Rectal smooth muscle tissue (tissue), 1 donor: ENCODE measurements at regions not wholly inside any gene's neighbourhood (a gene's known extent, or its start where the extent isn't known, plus 50 kb on each side); places are given as distances from the start of the nearest gene placed in this dataset.
"Not testable (repeated sequence)": the region's sequence is repeated elsewhere in the genome, so short reads cannot be mapped to it uniquely, and the experiment has no call there.

Experiments used
- H3K27ac ChIP-seq: one replicate; pipeline ENCODE4 v1.7.0; 2013; ENCODE audit warnings: low read depth, low read length, inconsistent platforms
- H3K27me3 ChIP-seq: one replicate; pipeline ENCODE4 v1.7.0; 2013; ENCODE audit warnings: low read length; ENCODE audit not compliant: control insufficient read depth, insufficient read depth
- H3K36me3 ChIP-seq: one replicate; pipeline ENCODE4 v1.7.0; 2013; ENCODE audit warnings: low read length; ENCODE audit not compliant: control insufficient read depth, insufficient read depth
- H3K4me1 ChIP-seq: one replicate; pipeline ENCODE4 v1.7.0; 2013; ENCODE audit warnings: low read length; ENCODE audit not compliant: control insufficient read depth, insufficient read depth
- H3K4me3 ChIP-seq: one replicate; pipeline ENCODE4 v1.7.0; 2013; ENCODE audit warnings: low read length
- H3K9ac ChIP-seq: one replicate; pipeline ENCODE4 v1.7.0; 2013; ENCODE audit warnings: low read length

DNA sequence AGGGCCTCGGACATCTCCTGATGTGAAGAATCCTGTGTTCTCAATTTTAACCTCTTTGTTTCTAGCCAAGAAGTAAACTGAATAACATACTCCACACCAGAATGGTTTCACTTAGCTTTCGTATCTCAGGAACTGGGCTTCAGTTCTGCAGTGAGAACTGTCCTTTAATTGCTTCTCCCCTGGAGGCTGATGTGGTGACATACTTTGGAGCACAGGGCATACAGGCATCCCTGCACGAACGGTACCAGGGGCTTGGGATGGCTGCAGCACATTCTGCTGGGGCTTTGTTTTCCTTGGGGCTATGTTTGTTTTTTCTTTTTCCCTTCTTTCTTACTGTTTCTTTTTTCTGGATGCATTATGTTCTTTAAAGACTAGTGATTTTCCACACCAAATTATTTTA is 230.5 kb downstream of the TM9SF2 start:
- H3K36me3 ChIP-seq = no peaks in the 10 kb centered on the region
- no peaks in the 10 kb centered on the region for H3K4me1 ChIP-seq
- H3K27me3 ChIP-seq = no peaks in the 10 kb centered on the region
- H3K4me3 ChIP-seq = no peak overlapping the region
- H3K27ac ChIP-seq = no peak overlapping the region
- H3K9ac ChIP-seq = no peak overlapping the region

DNA sequence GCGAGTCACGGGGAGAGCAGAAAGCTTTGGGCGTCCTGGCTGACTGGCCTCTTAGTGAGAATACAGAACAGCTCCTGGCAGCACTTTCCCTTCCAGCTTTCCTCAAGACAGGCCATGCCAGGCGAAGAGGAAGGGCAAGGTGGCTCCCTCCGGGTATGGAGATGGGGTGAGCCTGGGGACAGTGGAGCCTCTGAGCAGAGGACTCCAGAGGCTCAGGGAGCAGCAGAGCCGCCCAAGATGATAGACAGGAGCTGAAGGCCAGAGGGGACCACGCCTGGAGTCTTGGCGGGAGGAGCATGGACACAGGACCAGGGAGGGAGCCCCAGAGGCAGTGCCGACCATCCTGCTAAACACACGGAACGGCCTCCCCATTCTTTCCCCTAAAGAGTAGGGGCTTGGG is 229.1 kb downstream of the TM9SF2 start:
- H3K27me3 ChIP-seq = no peaks in the 10 kb centered on the region
- H3K4me1 ChIP-seq = no peaks in the 10 kb centered on the region
- no peaks in the 10 kb centered on the region for H3K36me3 ChIP-seq
- H3K27ac ChIP-seq = no peak overlapping the region
- H3K9ac ChIP-seq = no peak overlapping the region
- no peak overlapping the region for H3K4me3 ChIP-seq

DNA sequence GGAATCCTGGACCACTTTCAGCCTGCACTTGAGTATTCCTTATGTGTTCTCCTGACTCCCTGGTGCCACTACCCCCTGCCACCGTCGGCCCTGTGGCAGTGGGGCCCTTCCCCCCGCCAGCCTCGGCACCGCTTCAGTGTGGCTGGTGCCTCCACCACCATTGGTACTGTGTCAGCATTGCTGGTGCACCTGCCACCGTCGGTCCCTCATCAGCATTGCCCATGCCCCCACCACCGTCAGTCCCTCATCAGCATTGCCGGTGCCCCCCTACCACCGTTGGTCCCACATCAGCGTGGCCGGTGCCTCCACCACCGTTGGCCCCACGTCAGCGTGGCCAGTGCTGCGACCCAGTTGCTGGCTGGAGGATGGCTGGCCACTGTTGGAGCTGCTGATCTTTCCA is 228.5 kb downstream of the TM9SF2 start:
- H3K4me3 ChIP-seq = no peak overlapping the region
- no peaks in the 10 kb centered on the region for H3K4me1 ChIP-seq
- H3K27ac ChIP-seq = no peak overlapping the region
- H3K27me3 ChIP-seq = no peaks in the 10 kb centered on the region
- no peaks in the 10 kb centered on the region for H3K36me3 ChIP-seq
- no peak overlapping the region for H3K9ac ChIP-seq

DNA sequence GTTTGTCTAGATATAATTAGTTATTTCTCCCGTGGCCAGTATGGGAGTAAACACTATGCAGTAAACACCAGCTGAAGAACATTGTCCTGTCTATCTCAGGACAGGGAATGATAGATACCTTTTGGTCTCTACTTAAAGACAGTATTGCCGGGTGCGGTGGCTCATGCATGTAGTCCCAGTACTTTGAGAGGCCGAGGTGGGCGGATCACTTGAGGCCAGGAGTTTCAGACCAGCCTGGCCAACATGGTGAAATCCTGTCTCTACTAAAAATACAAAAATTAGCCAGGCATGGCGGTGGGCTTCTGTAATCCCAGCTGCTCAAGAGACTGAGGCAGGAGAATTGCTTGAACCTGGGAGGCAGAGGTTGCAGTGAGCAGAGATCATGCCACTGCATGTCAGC is 226.4 kb downstream of the TM9SF2 start:
- not testable (repeated sequence) for H3K36me3 ChIP-seq, H3K27me3 ChIP-seq, H3K27ac ChIP-seq, H3K9ac ChIP-seq, H3K4me3 ChIP-seq, H3K4me1 ChIP-seq

DNA sequence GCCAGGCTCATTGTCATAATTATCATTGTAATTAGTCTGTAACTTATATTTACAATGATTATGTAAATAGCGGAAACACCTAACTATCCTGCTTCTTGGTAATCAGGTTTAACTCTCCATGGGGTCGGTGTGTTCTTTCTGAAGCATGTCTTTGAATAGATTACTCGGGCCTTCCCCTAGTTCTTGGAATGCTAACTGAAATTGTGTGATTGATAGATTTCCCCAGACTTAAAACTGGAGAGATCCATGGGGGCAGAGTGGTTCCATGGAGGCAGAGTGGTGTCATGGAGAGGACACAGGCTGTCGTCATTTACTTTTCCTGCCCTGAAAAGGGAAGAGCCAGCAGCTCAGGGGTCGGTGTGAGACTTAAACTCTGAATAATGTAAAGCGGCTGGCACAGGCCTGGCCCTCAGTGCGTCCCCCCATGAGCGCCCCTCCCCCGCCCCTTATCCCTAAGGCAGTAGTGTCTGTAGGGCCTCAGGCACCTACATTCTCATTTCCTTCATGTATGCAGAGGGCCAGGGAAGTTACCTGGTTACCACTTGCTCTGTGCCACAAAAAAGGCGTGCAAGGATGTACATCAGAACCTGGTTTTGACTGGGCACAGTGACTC is 225.1 kb downstream of the TM9SF2 start:
- H3K4me1 ChIP-seq = no peaks in the 10 kb centered on the region
- no peak overlapping the region for H3K9ac ChIP-seq
- H3K27ac ChIP-seq = no peak overlapping the region
- H3K36me3 ChIP-seq = no peaks in the 10 kb centered on the region
- H3K27me3 ChIP-seq = no peaks in the 10 kb centered on the region
- H3K4me3 ChIP-seq = no peak overlapping the region

DNA sequence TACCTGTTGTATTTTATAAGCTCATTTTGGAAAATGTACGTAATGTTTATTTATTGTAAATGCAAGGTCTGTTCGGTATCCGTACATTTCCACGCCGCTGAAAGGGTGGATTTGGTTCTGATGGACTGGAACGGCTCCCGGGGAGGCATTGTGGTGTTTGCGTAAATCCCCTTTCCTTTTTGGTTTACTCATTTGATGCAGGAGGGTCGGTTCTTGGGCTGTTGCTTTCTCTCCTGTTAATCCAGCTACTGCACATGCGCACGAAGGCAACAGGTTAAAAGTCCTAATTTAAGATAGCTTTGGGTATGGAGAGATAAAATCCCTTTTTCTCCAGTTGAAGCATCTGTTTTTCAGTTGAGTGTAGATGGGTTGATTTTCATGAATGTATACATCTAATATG is 224.4 kb downstream of the TM9SF2 start:
- no peak overlapping the region for H3K27ac ChIP-seq
- no peaks in the 10 kb centered on the region for H3K36me3 ChIP-seq
- no peaks in the 10 kb centered on the region for H3K27me3 ChIP-seq
- no peak overlapping the region for H3K4me3 ChIP-seq
- no peaks in the 10 kb centered on the region for H3K4me1 ChIP-seq
- H3K9ac ChIP-seq = no peak overlapping the region

DNA sequence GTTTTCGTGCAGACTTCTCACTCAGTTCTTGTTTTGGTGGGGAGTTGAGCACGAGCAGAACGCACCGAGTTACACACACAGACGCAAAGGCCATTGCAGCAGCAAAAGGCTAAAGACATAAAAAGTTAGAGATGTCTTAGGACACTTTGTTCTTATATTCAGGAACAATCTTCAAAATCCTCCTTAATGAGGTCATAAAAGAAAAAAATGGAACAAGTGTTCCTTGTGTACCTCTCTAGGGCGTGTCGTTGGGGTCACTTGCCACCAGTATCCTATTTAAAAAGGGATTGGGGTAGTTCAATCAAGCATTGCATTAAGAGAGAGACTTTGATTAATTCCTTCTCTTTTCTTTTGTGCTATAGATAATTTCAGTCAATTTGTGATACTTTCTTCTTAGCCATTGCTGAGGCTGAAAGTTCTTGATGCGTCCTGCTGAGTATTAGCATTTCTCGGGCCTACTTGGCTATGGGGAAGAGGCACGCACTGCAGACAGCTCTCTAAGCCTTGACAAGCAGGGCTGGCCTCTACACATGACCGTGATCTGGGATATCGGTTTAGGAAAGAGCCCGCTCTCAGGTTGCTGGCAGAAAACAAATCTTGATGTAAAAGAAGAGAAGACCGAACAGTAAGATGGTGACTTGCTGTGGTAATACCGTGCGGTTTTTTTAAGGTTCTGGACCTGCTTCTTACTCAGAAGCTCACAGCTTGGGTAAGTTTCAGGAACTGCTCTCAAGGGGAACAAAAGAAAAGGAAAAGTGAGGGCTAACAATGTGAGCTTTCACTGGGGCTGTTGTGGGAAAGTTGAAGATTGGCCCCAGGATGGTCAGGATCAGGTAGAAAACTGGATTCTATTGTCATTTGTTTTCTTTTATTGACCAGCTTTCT is 223.6 kb downstream of the TM9SF2 start:
- no peaks in the 10 kb centered on the region for H3K4me1 ChIP-seq
- H3K36me3 ChIP-seq = no peaks in the 10 kb centered on the region
- H3K27me3 ChIP-seq = no peaks in the 10 kb centered on the region
- no peak overlapping the region for H3K9ac ChIP-seq
- no peak overlapping the region for H3K27ac ChIP-seq
- no peak overlapping the region for H3K4me3 ChIP-seq

DNA sequence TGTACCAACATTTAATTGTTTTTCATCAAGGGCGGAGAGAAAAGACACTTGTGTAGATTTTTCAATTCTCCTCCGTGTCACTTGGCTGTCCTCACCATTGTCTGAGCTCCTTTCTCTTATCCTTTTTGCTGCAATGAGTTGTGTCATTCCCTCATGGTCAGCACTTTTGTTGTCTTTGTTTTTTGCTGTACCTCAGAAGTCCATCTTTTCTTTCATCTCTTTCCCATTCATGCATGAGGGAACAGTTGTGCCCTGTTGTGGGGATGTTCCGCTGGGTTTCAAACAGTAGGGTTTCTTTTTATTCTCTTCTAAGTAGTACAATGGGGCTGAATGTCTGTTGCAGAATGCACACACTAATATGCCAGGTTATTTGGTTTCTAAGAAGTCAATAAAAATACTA is 222.6 kb downstream of the TM9SF2 start:
- Histone ChIP-seq H3K36me3 (no peaks in the 10 kb centered on the region), H3K9ac (no peak overlapping the region), H3K27ac (no peak overlapping the region)

DNA sequence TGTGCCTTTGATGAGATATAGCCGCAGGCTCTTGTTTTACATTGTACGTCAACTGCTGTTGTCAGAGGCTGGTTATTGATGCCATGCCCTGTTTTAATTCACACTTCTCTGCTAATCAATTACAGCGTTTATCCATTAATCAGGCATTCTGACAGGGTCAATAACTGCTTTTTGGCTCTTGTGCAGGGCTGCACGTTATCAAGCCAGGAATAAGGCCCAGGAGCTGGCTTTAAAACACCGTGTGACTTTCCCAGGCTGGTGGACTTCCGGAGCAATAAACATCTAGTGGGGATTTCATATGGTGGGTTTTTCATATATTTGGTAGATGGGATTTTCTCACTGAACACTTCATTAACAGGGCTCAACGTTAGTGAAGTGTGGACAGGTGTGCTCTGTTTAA is 221.7 kb downstream of the TM9SF2 start:
- Histone ChIP-seq H3K4me1 (no peaks in the 10 kb centered on the region), H3K4me3 (no peak overlapping the region)

More for the DNA sequence above, 222.6 kb downstream of the TM9SF2 start:
- H3K4me1 ChIP-seq = no peaks in the 10 kb centered on the region
- H3K4me3 ChIP-seq = no peak overlapping the region
- H3K27me3 ChIP-seq = no peaks in the 10 kb centered on the region

DNA sequence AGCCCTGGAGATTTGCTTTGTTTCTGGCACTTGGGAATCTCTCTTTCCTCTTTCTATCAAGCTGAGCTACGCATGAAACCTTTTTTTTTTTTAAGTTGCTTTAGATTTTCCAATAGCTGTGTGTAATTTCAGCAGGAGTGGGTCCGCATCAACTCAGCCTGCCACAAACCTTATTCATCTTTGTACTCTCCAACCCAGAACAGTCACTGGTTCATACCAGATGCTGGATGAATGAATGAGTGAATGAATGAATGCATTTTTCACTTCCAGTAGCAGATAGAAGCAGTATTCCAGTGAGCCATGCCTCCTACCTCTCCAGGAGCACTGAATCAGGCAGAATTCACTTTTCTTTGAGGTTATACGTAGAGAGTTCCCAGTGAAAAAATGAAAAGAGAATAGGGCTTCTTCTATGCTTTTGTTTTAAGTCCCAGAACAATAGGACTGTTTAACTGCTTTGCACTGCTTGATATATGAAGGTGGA is 221.1 kb downstream of the TM9SF2 start:
- no peak overlapping the region for H3K9ac ChIP-seq

More for the DNA sequence above, 221.7 kb downstream of the TM9SF2 start:
- no peaks in the 10 kb centered on the region for H3K27me3 ChIP-seq
- H3K27ac ChIP-seq = no peak overlapping the region
- H3K9ac ChIP-seq = no peak overlapping the region
- no peaks in the 10 kb centered on the region for H3K36me3 ChIP-seq

DNA sequence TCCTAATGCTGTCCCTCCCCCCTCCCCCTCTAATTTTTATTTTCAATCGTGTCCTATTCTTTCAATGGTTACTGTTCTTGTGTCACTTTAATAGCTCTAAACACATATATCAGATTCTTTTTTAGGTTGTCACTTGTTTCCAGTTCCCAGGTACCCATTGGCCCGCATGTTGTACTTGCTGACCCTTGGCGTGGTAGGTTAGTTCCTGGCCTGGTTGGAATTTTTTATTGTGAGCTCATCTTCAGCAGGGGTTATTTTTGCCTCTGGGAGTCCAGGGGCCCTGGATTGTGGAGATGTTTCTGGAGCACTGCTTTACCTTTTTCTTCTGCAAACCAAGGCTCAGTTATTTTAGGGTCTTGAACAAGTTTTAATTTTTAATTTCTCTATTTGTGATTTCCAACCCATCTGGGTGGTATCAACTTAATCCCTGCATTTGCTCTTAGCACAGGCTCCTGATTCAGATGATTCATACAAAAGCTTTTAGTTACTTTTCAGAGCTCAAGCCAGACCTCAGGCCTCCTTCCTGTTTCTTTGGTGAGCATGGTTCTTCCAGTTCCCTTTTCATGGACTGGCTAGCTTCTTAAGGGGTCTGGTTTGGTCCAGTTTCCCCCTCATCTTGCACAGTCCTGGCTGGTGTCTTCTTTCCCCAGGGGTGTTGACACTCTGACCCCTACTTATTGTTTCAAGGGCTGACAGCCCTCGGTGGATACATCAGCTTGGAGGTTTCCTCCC is 220.5 kb downstream of the TM9SF2 start:
- Histone ChIP-seq H3K36me3 (no peaks in the 10 kb centered on the region), H3K4me1 (no peaks in the 10 kb centered on the region), H3K9ac (no peak overlapping the region), H3K4me3 (no peak overlapping the region), H3K27me3 (no peaks in the 10 kb centered on the region), H3K27ac (no peak overlapping the region)

More for the DNA sequence above, 221.1 kb downstream of the TM9SF2 start:
- Histone ChIP-seq H3K4me1 (no peaks in the 10 kb centered on the region), H3K27me3 (no peaks in the 10 kb centered on the region), H3K36me3 (no peaks in the 10 kb centered on the region), H3K27ac (no peak overlapping the region), H3K4me3 (no peak overlapping the region)

DNA sequence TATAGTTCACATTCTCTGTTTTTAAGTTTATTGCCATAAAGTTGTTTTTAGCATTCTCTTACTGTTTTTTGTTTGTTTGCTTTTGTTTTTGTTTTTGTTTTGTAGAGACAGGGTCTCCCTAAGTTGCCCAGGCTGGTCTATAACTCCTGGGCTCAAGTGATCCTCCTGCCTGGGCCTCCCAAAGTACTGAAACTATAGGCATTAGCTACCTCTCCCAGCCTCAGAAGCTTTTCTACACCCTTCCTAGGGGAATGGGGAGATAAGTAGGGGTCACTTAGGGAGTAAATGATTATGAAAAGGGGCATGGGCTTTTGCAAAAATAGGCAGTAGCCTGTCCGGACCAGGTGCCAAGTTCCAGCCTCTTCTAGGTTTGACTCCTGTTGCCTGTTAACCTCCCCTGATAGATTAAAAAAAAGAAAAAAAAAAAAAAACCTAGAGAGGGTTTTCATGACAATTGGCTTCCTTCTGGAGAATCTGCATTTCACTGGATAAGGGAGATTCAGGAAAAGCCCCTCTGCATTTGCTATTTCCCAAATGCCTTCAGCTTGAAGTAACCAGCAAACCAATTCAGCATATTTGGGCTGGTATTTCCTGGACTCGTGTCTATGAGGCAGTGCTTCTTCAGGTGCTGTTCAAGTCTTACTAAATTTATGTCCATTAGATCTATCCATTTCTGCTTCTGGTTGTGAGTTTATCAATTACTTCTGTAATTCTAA is 216.8 kb downstream of the TM9SF2 start:
- no peak overlapping the region for H3K9ac ChIP-seq
- no peaks in the 10 kb centered on the region for H3K36me3 ChIP-seq
- no peak overlapping the region for H3K4me3 ChIP-seq
- H3K4me1 ChIP-seq = no peaks in the 10 kb centered on the region
- no peak overlapping the region for H3K27ac ChIP-seq
- no peaks in the 10 kb centered on the region for H3K27me3 ChIP-seq
